Stimulated activated naive CD8-positive, alpha-beta T cell treated with anti-CD3 and anti-CD28 coated beads, Interleukin-15, Interleukin-2, amounts not matched to agents 100 U/mL and 50 U/mL, for 24 hours (primary cell): ENCODE measurements at regions not wholly inside any gene's neighbourhood (a gene's known extent, or its start where the extent isn't known, plus 50 kb on each side); places are given as distances from the start of the nearest gene placed in this dataset.
"Not testable (repeated sequence)": the region's sequence is repeated elsewhere in the genome, so short reads cannot be mapped to it uniquely, and the experiment has no call there.

ENCODE experiments used
- ATAC-seq: fragments of 150-1000 bp; cut with Tn5 transposase; one replicate; pipeline ENCODE4 v1.10.0; 2021
- DNase-seq: peaks from one replicate; pipeline ENCODE4 v3.0.0; 2021

DNA sequence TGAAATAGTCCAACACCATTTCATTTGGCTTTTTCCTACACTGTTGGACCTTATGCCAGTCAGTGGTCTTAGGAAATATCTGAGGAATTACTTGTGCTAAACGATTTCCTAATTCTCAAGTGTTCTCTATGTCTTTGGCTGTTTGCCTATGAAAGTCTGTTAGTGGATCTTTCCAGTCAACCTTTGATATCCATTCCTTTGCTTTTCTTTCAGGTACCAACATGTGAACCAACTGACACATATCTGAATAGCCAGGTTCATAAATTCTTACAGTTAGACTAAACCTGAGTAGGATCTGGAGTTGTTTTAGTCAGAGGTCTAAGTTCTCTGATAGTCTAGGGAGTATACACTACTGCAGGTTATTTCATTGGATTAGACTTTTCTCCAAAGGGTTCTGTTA is 343.5 kb upstream of the LRRC3B start:
- no peak for DNase-seq
- ATAC-seq = no peak

DNA sequence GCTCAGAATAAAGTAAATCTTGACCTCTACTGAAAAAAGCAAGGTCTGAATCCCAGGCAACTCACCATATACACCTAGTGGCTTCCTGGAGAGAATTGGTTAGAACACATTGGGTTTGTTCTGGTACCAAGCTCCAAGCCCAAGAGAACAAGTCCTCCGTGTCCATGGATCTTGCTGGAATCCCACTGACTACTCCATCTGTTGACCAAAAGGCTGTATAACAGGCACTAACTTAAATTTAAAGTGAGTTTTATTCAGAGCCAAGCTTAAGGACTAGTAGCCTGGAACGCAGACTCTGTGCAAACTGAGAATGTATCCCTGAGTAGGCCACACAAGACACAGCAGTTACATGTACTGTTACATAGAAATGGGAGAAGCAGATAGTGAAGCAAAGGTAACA is 342.1 kb upstream of the LRRC3B start:
- ATAC-seq = no peak
- no peak for DNase-seq

DNA sequence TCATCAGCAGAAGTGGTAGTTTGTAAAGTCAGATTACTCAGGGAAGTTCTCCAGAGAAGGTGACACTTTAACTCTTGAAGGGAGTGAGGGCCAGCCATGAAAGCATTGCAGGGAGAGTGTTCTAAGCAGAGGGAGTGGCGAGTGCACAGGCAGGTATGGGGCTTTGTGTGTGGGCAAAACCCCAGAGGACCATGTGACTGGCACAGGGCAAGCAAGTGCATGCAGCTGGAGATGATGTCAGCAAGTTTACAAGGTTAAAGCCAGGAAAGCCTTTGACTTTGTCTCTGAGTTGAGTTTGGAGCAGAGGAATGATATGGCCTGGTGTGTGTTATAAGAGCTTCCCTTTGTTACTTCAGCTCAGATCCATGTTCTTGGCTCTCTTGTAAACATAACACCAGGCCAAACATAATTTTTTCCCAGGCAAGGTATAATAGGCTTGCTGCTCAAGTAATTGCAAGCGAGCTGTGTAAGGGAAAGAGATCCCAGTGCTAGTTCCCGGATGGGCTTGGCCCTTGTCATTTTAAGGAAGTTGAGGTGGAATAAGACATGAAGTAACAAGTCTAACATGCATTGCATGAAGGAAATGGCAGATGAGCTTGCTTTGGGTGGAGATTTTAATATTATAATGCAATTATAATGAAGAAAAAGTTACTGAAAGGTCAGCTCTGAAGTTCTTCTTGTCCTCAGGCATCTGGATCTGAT is 341.1 kb upstream of the LRRC3B start:
- no peak for DNase-seq
- ATAC-seq = no peak

DNA sequence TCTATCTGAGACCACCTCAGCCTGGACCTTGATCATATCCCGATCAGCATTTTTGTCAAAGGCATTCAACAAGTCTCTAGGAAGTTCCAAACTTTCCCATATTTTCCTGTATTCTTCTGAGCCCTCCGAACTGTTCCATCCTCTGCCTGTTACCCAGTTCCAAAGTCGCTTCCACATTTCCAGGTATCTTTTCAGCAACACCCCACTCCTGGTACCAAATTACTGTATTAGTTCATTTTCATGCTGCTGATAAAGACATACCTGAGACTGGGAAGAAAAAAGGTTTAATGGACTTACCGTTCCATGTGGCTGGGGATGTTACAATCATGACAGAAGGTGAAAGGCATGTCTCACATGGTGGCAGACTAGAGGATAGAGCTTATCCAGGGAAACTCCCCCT is 338.1 kb upstream of the LRRC3B start:
- not testable (repeated sequence) for DNase-seq, ATAC-seq

DNA sequence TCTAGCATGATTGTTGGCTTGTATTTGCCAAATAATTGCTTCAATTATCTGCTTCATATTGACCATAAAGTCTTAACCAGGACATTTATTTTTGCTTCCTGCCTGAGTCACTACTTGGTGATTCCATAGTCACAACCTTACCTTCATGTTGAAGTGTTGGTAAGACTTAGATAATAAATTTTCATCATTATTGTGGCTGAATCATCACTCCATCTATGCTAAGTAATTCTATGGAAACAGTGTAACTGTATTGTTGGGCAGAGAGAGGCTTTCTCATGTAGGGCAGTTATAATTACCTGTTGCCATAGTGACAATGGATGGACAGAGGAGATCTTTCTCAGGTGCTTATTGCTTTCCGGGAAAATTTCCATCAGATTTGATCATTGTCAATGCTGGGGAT is 330.7 kb upstream of the LRRC3B start:
- DNase-seq (no peak), ATAC-seq (no peak)

DNA sequence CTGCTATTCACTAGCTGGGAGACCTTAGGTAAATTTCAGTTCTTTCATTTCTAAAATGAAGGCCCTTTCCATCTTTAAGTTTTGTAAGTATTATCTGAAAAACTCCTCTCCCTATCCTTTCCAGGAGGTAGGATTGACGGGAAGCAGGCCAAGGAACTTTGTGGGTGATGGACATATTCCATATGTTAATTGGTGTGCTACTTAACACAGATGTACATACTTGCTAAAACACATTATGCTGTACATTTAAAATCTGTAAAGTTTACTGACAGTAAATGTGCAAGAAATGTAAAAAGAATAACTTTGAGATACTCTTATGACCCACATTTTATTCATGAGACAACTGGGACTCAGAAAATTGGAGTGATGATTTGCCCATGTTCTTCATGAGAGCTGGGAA is 329.8 kb upstream of the LRRC3B start:
- DNase-seq (no peak), ATAC-seq (no peak)

DNA sequence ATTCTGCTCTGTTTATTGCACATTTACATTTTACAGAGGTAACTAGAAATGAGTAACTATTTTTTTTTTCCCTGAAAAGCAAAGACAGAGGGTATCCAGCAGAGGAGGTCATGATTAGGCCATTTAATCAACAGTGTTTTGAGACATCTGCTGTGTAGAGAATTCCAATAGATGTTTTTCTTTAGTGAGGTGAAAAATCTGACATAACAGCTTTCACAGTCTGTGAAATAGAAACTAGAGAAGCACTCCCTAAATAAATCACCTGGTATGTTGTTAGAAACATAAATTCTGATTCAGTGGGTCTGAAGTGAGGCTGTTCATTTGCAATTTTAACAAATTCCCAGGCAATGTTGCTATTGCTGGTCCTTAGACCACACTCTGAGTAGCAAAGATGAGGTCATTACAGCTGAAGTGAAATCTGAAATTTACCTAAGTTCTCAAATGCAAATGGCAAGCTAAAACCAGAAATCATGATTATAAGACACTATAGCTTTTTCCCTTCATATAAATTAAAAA is 329.2 kb upstream of the LRRC3B start:
- no peak for ATAC-seq
- no peak for DNase-seq

DNA sequence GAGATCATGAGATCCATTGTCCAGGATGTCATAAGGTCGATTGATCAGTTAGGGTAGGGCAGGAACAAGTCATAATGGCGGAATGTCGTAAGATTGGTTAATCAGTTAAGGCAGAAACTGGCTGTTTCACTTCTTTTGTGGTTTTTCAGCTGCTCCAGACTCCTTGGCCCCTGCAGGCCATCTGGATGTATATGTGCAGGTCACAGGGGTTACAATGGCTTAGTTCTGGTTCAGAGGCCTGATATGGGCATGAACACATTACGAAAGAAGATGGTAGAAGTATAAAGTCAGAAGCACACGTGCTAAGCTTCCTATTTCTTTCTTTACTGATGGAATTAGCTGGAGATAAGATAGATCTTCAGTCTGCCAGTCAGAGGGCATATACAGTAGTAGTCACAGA is 315.4 kb upstream of the LRRC3B start:
- DNase-seq (no peak), ATAC-seq (no peak)

DNA sequence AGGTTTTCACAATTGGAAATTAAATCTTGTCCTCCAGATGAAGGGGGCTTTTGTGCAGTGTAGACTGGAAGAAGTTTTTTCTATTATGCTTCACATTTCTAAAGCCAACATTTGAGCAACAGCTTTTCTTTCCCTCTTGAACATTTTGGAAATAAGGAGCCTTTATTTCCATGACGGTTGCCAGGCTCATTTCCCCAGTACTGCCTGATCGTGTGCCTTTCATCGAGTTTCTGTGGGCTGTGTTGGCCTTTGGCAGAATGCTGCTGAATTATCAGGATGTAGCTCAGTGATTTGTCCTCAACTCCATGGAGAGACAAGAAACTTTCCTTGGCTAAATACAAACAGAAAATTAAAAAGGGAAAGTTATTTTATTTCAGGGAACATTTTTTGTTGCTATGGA is 314.8 kb upstream of the LRRC3B start:
- no peak for ATAC-seq
- DNase-seq = no peak

DNA sequence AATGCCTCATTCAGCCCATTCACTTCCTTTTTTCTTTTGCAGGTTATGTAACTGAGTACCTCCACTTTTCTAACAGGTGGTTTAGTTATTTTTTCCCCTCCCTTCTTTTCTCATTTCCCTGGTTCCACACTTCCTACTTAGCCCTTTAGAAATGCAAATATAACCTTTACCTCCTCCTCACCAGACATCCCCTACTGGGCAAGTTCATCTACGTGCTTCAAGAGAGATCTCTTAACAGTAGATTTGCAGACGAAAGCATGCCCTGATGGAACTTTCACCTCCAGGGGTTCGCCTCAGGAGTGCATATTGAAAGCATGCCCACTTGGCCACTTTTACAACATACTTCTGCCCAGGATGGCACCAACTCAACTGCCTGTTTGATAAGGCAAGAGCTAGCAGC is 314.1 kb upstream of the LRRC3B start:
- ATAC-seq (no peak), DNase-seq (no peak)

DNA sequence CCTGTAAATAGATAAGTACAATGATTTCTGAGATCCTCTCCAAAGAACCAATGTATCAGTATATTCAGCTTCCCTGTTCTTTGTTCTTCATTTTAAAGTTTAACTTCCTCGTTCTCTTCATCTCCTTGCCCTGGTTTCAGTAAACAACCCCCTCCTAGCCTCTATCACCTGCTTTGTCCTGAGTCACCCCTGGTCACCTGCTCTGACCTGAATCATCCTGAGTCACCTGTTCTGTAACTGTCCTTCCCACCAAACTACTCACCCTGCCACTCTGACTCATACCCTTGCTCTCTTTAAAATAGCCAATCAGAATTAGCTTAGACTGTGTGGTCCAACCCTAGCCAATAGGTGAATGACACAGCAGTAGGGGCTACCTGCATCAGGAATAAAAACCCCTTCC is 313.0 kb upstream of the LRRC3B start:
- ATAC-seq, DNase-seq: not testable (repeated sequence)

DNA sequence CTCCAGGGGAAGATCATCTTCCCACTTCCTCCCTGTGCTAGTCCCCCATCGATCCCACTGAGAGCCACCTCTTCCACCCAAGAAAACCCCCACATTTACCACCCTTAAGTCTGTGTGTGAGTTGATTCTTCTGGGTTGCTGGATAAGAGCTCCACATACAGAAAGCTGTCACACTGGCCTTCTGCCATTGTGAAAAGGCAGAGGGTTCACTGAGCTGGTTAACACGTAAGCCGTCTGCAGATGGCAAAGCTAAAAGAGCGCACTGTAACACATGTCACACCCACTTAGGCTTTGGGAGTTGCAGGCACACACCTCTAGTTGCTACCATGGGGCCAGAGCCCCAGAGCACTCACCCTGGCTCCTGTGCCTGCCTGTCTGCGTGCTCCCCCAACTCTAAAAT is 309.8 kb upstream of the LRRC3B start:
- DNase-seq = no peak
- ATAC-seq = no peak

DNA sequence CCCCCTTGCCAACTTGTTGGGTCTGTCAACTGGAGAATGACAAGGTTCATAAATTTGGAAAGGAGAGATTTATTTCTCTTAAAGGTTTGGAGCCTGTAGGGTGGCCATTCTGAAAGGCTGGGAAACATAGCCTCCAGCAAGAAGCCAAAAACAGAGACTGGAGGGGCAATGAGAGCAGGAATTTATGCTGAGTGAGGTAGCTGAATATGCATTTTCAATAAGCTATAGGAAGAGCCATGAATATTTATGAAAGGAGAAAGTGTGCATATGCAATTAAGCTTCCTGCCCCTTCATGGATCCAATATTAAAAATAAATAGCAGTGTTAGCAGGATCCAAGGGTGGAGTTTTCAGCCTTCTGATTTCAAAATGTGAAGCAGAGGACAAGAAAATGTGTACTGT is 306.1 kb upstream of the LRRC3B start:
- ATAC-seq = no peak
- DNase-seq = no peak

DNA sequence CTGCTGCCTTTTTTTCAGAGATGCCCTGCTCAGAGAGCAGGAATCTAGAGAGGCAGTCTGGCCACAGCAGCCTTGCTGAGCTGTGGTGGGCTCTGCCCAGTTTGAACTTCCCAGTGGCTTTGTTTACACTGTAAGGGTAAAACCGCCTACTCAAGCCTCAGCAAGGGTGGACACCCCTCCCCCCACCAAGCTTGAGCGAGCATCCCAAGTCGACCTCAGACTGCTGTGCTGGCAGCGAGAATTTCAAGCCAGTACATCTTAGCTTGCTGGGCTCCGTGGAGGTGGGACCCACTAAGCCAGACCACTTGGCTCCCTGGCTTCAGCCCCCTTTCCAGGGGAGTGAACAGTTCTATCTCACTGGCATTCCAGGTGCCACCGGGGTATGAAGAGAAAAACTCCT is 298.8 kb upstream of the LRRC3B start:
- DNase-seq, ATAC-seq: not testable (repeated sequence)

DNA sequence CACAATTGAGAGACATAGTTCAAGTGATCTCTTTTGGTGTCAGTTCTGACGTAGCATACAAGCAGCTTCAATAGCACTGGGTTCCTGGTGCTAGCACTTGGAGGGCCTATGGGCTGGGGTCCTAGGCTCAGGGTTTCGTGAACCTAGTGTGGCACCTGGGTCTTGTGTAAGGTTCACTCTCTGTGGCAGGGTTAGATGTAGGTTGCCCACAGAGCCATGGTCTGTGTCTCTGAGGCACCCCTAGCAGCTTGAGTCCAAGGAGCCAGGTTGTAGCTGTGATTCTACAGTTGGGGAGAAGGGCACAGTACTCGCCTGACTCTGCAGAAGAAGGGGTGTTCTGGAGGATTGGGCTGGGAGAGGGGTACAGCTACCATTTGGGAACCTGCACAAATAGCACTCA is 282.6 kb upstream of the LRRC3B start:
- ATAC-seq (no peak), DNase-seq (no peak)

DNA sequence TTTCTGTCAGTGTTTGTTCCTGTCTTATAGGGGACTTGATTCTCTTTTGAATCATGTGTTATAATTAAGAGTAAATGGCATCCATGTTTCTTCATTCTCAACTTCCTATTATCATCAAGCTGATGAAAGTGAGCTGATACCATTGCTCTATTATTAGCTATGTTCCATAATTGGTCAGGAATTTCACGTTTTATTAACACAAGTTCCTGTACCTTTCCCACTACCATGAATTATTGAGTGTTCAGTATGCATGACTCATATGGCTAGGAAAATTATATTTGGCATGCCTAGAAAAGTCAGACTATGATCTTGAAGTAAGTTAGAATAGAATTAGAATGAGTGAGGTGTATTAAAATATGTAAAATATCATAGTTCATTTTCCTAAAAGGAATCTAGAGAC is 278.9 kb upstream of the LRRC3B start:
- no peak for DNase-seq
- no peak for ATAC-seq

DNA sequence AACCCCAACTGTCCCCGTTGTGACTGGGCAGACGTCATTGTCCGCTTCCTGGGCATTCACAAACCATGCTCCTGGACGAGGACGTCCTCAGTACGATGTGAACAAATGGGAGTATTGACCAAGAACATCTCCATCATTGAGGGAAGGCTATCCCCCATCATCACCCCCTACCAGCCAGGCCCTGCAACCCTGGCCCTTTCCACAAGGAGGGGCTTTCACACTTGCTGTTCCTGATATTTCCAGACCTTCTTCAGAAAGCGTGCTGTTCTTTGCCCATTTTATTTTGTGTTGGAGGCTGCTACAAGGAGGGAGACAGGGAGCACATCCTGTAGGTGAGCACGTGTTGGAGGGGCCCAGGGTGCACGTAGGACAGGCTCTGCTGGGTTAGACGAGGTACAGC is 277.0 kb upstream of the LRRC3B start:
- DNase-seq (no peak), ATAC-seq (no peak)

DNA sequence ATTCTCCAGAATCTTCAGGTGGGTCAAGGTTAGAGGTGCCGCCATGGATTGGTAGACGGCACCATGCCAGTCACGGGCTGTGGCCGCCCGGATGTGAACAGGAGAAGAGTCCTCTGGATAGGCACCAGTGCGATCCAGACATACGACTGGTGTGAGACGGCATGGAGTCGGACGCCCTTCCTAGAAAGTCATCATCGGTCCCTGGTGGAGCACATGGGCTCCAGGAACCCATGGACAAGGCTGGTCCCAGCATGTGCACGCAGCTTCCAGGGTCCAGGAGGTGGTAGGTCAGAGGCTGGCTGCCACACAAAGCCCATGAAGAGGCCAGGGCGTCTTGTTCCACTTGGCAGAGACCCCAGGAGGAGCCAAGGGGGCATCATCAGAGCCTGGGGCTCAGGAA is 276.1 kb upstream of the LRRC3B start:
- no peak for DNase-seq
- ATAC-seq = no peak

DNA sequence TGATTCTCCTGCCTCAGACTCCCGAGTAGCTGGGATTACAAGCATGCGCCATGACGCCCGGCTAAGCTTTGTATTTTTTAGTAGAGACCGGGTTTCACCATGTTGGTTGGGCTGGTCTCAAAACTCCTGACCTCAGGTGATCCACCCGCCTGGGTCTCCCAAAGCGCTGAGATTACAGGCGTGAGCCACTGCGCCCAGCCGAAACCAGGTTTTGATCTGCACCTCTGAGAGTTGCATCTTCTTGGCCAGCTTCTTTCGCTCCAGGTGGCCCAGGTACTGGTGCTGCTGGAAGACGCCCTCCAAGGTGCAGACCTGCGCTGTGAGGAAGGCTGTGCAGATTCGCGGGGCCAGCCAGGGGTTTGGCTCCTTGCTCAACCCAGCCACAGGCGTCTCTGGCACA is 275.4 kb upstream of the LRRC3B start:
- no peak for ATAC-seq
- DNase-seq = no peak

DNA sequence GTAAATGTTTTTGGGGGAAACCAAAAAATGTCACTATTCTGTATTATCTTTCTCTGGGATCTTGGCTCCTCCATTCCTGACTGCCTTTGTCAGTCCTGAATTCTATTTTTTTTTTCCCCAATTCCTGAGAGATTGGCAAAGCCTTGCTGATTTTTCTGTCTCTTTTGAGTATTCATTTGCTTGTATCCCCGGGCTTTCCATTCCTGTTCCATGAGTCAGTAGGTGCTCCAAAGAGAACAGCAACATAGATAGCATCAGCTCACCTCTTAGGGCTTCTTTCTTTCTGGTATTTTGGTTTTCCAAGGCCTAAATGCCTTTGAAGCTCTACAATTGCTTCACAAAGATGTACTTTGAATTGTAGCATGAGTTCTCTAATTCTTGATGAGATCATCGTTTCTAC is 271.7 kb upstream of the LRRC3B start:
- DNase-seq (no peak), ATAC-seq (no peak)

DNA sequence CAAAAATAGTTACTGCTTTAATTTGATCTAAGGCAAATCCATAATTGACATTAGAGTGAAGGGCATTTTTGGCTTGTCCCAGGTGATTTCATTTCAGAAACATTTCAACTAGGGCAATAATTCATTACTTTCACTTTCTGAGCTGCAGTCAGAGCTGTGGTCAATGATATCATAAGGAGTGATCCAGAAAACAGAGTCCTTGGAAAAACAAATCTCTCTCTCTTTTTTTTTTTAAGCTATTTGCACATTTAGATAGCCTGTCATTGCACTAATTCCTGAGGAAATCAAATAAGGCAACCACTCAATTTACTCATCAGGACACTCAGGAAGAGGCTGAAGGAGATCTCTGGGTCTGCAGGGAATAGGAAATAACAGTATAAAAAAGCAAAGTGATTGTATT is 269.5 kb upstream of the LRRC3B start:
- DNase-seq = no peak
- ATAC-seq = no peak

DNA sequence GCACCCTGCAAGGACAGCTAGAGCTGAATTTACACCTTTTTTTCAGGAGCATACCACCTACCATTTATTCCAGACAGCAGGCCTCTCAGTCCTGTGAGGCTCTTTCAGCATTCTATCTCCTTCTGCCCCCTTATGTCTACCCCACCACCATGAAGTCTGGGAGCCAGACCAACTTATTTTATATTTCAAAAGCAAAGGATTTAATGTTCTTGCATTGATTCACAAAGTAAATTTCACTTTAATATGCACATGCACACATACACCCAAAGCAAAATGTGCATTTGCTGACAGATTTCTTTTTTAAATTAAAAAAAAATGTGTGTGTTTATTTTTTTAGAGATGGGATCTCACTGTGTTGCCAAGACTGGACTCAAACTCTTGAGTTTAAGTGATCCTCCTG is 264.2 kb upstream of the LRRC3B start:
- no peak for ATAC-seq
- DNase-seq = no peak

DNA sequence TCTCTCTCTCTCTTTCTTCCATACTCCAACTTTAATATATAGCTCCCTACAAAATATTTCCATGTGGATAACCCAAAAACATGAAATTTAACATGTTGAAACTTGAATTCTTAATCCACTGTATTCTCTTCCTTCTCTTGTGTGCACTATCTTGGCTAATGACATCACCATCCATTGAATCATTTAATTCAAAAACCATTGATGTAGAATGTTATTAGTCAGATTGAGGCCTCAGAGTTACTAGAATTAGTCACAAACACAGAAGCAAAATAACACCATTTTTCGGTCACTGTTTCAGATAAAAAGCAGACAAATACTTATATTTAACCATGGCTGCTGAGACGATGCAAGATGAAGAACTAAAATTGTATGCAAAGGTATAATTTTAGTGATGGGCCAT is 256.9 kb upstream of the LRRC3B start:
- DNase-seq (no peak), ATAC-seq (no peak)

DNA sequence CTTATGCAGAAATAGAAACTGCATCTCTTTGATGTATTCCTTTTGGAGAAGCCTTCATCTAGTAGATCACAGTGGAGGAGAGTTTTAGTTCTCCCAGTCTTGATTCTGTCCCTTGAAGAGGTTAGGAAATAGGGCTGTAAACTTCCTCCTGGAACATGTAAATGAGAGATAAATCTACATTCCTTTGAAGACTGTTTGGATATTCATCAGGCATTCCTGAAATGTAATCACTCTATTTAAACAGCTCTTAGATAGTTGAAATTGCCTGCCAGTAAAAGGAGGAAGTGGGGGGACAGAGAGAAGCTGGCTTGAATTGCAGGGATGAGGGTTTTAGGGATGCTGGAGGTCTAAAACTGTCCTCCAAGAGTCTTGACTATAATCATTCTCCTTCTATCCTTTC is 254.3 kb upstream of the LRRC3B start:
- ATAC-seq (no peak), DNase-seq (no peak)

DNA sequence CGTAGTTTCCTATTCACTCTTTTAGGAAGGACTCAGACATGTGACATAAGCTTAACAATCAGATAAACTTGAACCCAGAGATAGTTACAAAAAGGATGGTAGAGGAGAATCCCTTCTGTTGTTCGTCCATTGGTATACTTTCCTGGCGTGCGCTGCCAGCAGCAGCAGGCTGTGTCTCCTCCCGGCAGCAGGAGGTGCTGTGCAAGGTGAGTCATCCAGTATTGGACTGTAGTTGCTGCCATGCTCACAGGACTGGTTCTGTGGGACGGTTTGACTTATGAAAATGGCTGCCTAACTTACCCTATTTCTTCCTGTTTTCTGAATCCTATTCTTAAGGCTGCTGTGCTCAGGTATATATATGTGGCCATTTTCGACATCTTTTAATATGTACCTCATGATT is 253.4 kb upstream of the LRRC3B start:
- ATAC-seq (no peak), DNase-seq (no peak)
